H1 (cell line): ENCODE measurements at regions not wholly inside any gene's neighbourhood (a gene's known extent, or its start where the extent isn't known, plus 50 kb on each side); places are given as distances from the start of the nearest gene placed in this dataset.

Source experiments
- BRCA1 ChIP-seq: IDR thresholded peaks from 2 replicates; pipeline ENCODE4 v1.6.1; 2012; ENCODE audit warnings: low read depth, low read length, improper control_type of control experiment
- PHF8 ChIP-seq: fragments of 200-600 bp; sonication (generic); conservative IDR thresholded peaks from 2 replicates; pipeline ENCODE4 v1.7.1; 2012; ENCODE audit warnings: low read depth, mild to moderate bottlenecking, inconsistent platforms, low read length, moderate library complexity
- SUZ12 ChIP-seq: fragments of 200-600 bp; sonication (generic); IDR thresholded peaks from 2 replicates; pipeline ENCODE4 v1.6.1; 2012; ENCODE audit warnings: mild to moderate bottlenecking, inconsistent platforms, low read length, moderate library complexity, mixed read lengths

GRCh38 chr12:46944771-46945170, 119.0 kb upstream of the SLC38A4 start (continued):
- TF ChIP-seq SUZ12 (no peak), BRCA1 (no peak), PHF8 (no peak)
